ENCODE measurements at regions not wholly inside any gene's neighbourhood (a gene's known extent, or its start where the extent isn't known, plus 50 kb on each side); places are given as distances from the start of the nearest gene placed in this dataset.

- TF ChIP-seq EP300 (IDR thresholded peaks at IDR 0.05) (no peak), POLR2A (IDR thresholded peaks at IDR 0.05) (no peak), CTCF (IDR thresholded peaks at IDR 0.05) (no peak)
- no peak for DNase-seq
- no peak overlapping the region for H3K4me3 ChIP-seq
- H3K9me3 ChIP-seq, result no peaks in the 10 kb centered on the region
- no peaks in the 10 kb centered on the region for H3K27me3 ChIP-seq
- 72 to 78% (median 76%) methylated on average over 7 of the region's 7 CpGs for WGBS, 3 donors
- H3K4me1 ChIP-seq (ENCODE audit: insufficient read depth), result no peaks in the 10 kb centered on the region
- intact Hi-C loops (cut with DNase I), result no loop called here
- no peaks in the 10 kb centered on the region for H3K36me3 ChIP-seq
- H3K27ac ChIP-seq, result no peak overlapping the region
These were observed 435.5 kb downstream of the TCERG1L start for GRCh38 chr10:130875897-130876472.

GRCh38 chr10:130877126-130877525 is 434.4 kb downstream of the TCERG1L start:
- TF ChIP-seq CTCF (IDR thresholded peaks at IDR 0.05), result no peak
- Histone ChIP-seq H3K4me3 (no peak overlapping the region), H3K27me3 (no peaks in the 10 kb centered on the region), H3K27ac (no peak overlapping the region), H3K9me3 (no peaks in the 10 kb centered on the region), H3K4me1 (ENCODE audit: insufficient read depth) (no peaks in the 10 kb centered on the region), H3K36me3 (no peaks in the 10 kb centered on the region)
- intact Hi-C loops (cut with DNase I), result no loop called here
- no peak for DNase-seq
- WGBS, 3 donors, result 77 to 85% (median 81%) methylated on average over 3 of the region's 3 CpGs

GRCh38 chr10:130878131-130878530 is 433.4 kb downstream of the TCERG1L start:
- Histone ChIP-seq H3K4me3 (no peak overlapping the region), H3K36me3 (no peaks in the 10 kb centered on the region), H3K4me1 (ENCODE audit: insufficient read depth) (no peaks in the 10 kb centered on the region), H3K9me3 (no peaks in the 10 kb centered on the region), H3K27ac (no peak overlapping the region), H3K27me3 (no peaks in the 10 kb centered on the region)
- intact Hi-C loops (cut with DNase I), result no loop called here
- DNase-seq, result no peak
- WGBS, 3 donors, result 90 to 100% (median 92%) methylated on average over 1 of the region's 1 CpG
- TF ChIP-seq POLR2A (IDR thresholded peaks at IDR 0.05) (no peak), EP300 (IDR thresholded peaks at IDR 0.05) (no peak), CTCF (IDR thresholded peaks at IDR 0.05) (no peak)

- TF ChIP-seq POLR2A (IDR thresholded peaks at IDR 0.05) (no peak), EP300 (IDR thresholded peaks at IDR 0.05) (no peak), CTCF (IDR thresholded peaks at IDR 0.05) (no peak)
- WGBS, 3 donors, result 83 to 87% (median 86%) methylated on average over 3 of the region's 3 CpGs
- intact Hi-C loops (cut with DNase I), result no loop called here
- Histone ChIP-seq H3K27me3 (no peaks in the 10 kb centered on the region), H3K27ac (no peak overlapping the region), H3K4me3 (no peak overlapping the region), H3K36me3 (no peaks in the 10 kb centered on the region), H3K9me3 (no peaks in the 10 kb centered on the region), H3K4me1 (ENCODE audit: insufficient read depth) (no peaks in the 10 kb centered on the region)
- DNase-seq, result no peak
These were observed 428.6 kb downstream of the TCERG1L start for GRCh38 chr10:130882906-130883305.

All from ovary (tissue), 7 donors.